Stimulated activated CD8-positive, alpha-beta memory T cell treated with anti-CD3 and anti-CD28 coated beads, Interleukin-4, amount 100 ng/mL, for 4 hours (primary cell): ENCODE measurements at regions not wholly inside any gene's neighbourhood (a gene's known extent, or its start where the extent isn't known, plus 50 kb on each side); places are given as distances from the start of the nearest gene placed in this dataset.
"Not testable (repeated sequence)": the region's sequence is repeated elsewhere in the genome, so short reads cannot be mapped to it uniquely, and the experiment has no call there.

Experiments used
- DNase-seq, 2 donors: peaks; one replicate each; pipeline ENCODE4 v3.0.0-alpha.2; 2020; ENCODE audit warnings: low read depth in 2 of 2, low spot score in 1 of 2

GRCh38 chr3:106116733-106117489, 248.1 kb upstream of the CBLB start:
- DNase-seq, result no peak

- DNase-seq, result no peak
Observed at GRCh38 chr3:106117490-106117858, 248.7 kb upstream of the CBLB start.

- no peak for DNase-seq
Observed at GRCh38 chr3:106119614-106120082, 250.8 kb upstream of the CBLB start.

GRCh38 chr3:106120356-106120755, 251.5 kb upstream of the CBLB start:
- no peak for DNase-seq

- no peak for DNase-seq
Observed at GRCh38 chr3:106121491-106122289, 252.9 kb upstream of the CBLB start.

GRCh38 chr3:106124818-106125217, 256.0 kb upstream of the CBLB start:
- DNase-seq, result no peak

- DNase-seq, result no peak
Observed at GRCh38 chr3:106125321-106125720, 256.5 kb upstream of the CBLB start.

- no peak for DNase-seq
Observed at GRCh38 chr3:106126067-106126845, 257.4 kb upstream of the CBLB start.

GRCh38 chr3:106126846-106127235, 258.0 kb upstream of the CBLB start:
- DNase-seq, result no peak

GRCh38 chr3:106129939-106130338, 261.1 kb upstream of the CBLB start:
- no peak for DNase-seq

GRCh38 chr3:106130384-106131198, 261.8 kb upstream of the CBLB start:
- DNase-seq, result no peak

- no peak for DNase-seq
Observed at GRCh38 chr3:106135451-106136160, 266.8 kb upstream of the CBLB start.

- DNase-seq, result no peak
Observed at GRCh38 chr3:106139826-106140225, 271.0 kb upstream of the CBLB start.

GRCh38 chr3:106140431-106140830, 271.6 kb upstream of the CBLB start:
- no peak for DNase-seq

GRCh38 chr3:106144030-106144429, 275.2 kb upstream of the CBLB start:
- DNase-seq, result no peak

GRCh38 chr3:106148440-106149082, 279.7 kb upstream of the CBLB start:
- not testable (repeated sequence) for DNase-seq

GRCh38 chr3:106157411-106157810, 288.6 kb upstream of the CBLB start:
- no peak for DNase-seq

- DNase-seq, result no peak
Observed at GRCh38 chr3:106160396-106160795, 291.6 kb upstream of the CBLB start.

- no peak for DNase-seq
Observed at GRCh38 chr3:106161246-106161645, 292.4 kb upstream of the CBLB start.

GRCh38 chr3:106167728-106168127, 298.9 kb upstream of the CBLB start:
- DNase-seq, result no peak
